ENCODE measurements at regions not wholly inside any gene's neighbourhood (a gene's known extent, or its start where the extent isn't known, plus 50 kb on each side); places are given as distances from the start of the nearest gene placed in this dataset.

GRCh38 chr18:77736842-77737241, 487.2 kb downstream of the GALR1 start:
- TF ChIP-seq ISL1 (CRISPR knock-in tag; IDR thresholded peaks at IDR 0.05) (no peak), ZNF565 (CRISPR knock-in tag; conservative IDR thresholded peaks at IDR 0.05; ENCODE audit: low read depth) (no peak), PATZ1 (CRISPR knock-in tag; IDR thresholded peaks at IDR 0.05; ENCODE audit: borderline replicate concordance) (no peak)
